C4-2B (cell line): ENCODE measurements at regions not wholly inside any gene's neighbourhood (a gene's known extent, or its start where the extent isn't known, plus 50 kb on each side); places are given as distances from the start of the nearest gene placed in this dataset.
"Not testable (repeated sequence)": the region's sequence is repeated elsewhere in the genome, so short reads cannot be mapped to it uniquely, and the experiment has no call there.

Experiments used
- H3K27ac ChIP-seq: fragments of 450-650 bp; 2 replicates; pipeline ENCODE4 v1.5.1; 2017
- CTCF ChIP-seq: fragments of 450-650 bp; conservative IDR thresholded peaks from 2 replicates; pipeline ENCODE4 v1.5.1; 2017; ENCODE audit warnings: mild to moderate bottlenecking
- ZFX ChIP-seq: fragments of 450-650 bp; IDR thresholded peaks from 2 replicates; pipeline ENCODE4 v1.6.1; 2017

GRCh38 chr6:9240861-9241260 lies 805.5 kb upstream of the SLC35B3 start:
- TF ChIP-seq CTCF = no peak
- no peak for TF ChIP-seq ZFX

GRCh38 chr6:9236443-9236842 lies 801.1 kb upstream of the SLC35B3 start:
- TF ChIP-seq ZFX (no peak), CTCF (no peak)
- no peak overlapping the region for H3K27ac ChIP-seq

More at GRCh38 chr6:9240861-9241260, 805.5 kb upstream of the SLC35B3 start:
- H3K27ac ChIP-seq = no peak overlapping the region

DNA sequence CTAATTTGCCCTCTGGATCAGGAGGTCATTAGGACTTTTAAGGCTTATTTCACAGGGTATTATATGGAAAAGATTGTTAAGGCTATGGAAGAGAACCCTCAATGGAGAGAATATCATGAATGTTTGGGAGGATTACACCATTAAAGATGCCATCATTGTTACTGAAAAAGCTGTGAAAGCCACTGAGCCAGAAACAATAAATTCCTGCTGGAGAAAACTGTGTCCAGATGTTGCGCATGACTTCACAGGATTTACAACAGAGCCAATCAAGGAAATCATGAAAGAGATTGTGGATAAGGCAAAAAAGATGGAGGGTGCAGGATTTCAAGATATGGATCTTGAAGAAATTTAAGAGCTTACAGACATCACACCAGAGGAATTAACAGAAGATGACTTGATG lies 798.3 kb upstream of the SLC35B3 start:
- TF ChIP-seq CTCF (no peak), ZFX (no peak)
- no peak overlapping the region for H3K27ac ChIP-seq

GRCh38 chr6:9233226-9233625 lies 797.9 kb upstream of the SLC35B3 start:
- TF ChIP-seq CTCF (no peak), ZFX (no peak)
- no peak overlapping the region for H3K27ac ChIP-seq

DNA sequence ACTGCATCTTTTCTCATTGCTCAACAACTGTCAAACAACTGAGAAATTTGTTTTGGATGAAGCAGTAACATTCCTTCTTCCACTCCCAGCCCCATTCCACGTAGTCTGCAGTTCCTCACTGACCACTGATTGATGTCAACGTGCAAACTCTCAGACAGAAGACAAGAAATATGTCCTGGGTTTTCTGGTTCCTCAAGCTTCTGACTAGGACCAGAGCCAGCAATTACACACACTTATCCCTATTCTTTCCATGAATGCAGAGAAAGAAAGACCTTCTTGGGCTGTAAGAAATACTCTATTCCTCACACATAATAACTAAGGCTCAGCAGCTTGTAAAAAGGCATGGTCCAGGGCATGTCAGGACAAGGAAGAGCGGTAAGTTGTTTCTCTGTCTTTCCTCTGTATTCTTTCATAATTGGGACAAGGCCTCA lies 790.1 kb upstream of the SLC35B3 start:
- TF ChIP-seq ZFX (no peak), CTCF (no peak)

DNA sequence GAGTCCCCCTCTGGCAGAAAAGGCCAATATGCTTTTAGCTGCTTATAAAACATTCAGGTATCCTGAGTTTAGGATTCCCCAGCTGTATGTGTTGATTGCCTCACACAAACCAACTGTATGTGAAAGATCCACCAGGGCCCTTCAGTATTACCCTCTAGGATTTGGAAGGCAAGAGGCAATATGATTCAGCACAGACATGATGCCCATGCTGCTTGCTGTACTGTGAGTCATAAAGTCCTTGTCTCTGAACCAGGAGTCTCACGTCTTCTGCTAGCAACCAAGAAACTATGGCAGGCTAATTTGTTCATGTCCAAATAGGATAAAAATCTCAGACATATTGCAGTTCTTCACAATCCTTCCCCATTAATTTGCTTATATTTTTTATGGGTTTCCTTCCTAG lies 789.2 kb upstream of the SLC35B3 start:
- TF ChIP-seq ZFX (no peak), CTCF (no peak)
- H3K27ac ChIP-seq = no peak overlapping the region

More for the DNA sequence above, 790.1 kb upstream of the SLC35B3 start:
- no peak overlapping the region for H3K27ac ChIP-seq

DNA sequence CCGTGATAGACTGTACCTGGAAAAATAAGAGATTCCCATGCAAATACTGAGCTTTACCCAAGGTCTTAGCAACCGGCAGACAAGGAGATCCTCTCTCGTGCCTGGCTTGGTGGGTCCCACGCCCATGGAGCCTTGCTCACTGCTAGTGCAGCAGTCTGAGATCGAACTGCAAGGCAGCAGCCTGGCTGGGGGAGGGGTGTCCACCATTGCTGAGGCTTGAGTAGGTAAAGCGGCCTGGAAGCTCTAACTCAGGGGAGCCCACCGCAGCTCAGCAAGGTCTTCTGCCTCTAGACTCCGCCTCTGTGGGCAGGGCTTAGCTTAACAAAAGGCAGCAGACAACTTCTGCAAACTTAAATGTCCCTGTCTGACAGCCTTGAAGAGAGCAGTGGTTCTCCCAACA lies 778.4 kb upstream of the SLC35B3 start:
- H3K27ac ChIP-seq = not testable (repeated sequence)

DNA sequence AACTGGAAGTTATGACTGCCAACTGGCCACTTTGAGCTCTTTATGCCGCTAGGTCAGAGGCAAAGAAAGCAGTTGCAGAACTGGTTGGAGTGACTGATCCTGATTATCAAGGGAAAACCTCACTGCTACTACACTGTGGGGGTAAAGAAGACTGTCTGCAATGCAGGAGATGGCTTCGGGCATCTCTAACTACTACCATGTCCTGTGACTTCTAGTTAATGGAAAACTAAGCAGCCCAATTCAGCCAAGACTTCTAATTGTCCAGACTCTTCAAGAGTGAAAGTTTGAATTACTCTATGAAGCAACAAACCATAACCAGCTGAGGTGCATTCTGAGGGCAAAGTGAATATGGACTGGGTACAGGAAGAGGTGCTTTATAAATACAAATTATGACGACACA lies 773.6 kb upstream of the SLC35B3 start:
- H3K27ac ChIP-seq = no peak overlapping the region; the same call in 1 of the 2 replicates
- no peak for TF ChIP-seq CTCF
- TF ChIP-seq ZFX = no peak
